H7 (cell line): ENCODE measurements at regions not wholly inside any gene's neighbourhood (a gene's known extent, or its start where the extent isn't known, plus 50 kb on each side); places are given as distances from the start of the nearest gene placed in this dataset.
"Not testable (repeated sequence)": the region's sequence is repeated elsewhere in the genome, so short reads cannot be mapped to it uniquely, and the experiment has no call there.

Experiments used
- DNase-seq: peaks from one replicate; pipeline ENCODE4 v3.0.0; 2012
- H3K27me3 ChIP-seq: 2 replicates; pipeline ENCODE4 v1.6.0; 2011; ENCODE audit warnings: mild to moderate bottlenecking, low read length; ENCODE audit not compliant: control insufficient read depth, insufficient read depth
- H3K36me3 ChIP-seq: replicated peaks from 2 replicates; pipeline ENCODE4 v1.5.1; 2011; ENCODE audit warnings: low read length; ENCODE audit not compliant: control insufficient read depth, insufficient read depth
- H3K4me3 ChIP-seq: 2 replicates; pipeline ENCODE4 v1.5.1; 2011; ENCODE audit warnings: low read depth, mild to moderate bottlenecking, control low read depth, low read length, moderate library complexity; ENCODE audit not compliant: insufficient read depth

DNA sequence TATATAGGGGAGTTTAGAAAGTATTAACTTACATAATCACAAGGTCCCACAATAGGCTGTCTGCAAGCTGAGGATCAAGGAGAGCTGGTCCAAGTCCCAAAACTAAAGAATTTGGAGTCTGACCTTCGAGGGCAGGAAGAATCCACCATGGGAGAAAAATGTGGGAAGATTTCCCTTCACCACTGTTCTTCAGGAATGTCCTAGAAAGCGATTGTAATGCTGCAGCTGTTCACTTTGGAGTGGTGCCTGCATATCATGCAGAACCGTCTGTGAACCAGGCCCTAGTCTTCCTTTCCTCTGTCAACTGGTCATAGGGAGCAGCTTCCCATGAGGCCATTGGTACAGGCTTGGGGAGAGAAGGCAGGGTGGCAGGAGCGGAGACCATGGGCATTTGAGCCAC lies 497.9 kb upstream of the ARPP21 start:
- Histone ChIP-seq H3K36me3 (no peaks in the 10 kb centered on the region), H3K27me3 (no peaks in the 10 kb centered on the region), H3K4me3 (no peak overlapping the region)
- DNase-seq = no peak

GRCh38 chr3:35144011-35144410 lies 495.3 kb upstream of the ARPP21 start:
- Histone ChIP-seq H3K4me3 (no peak overlapping the region), H3K36me3 (no peaks in the 10 kb centered on the region), H3K27me3 (no peaks in the 10 kb centered on the region)
- no peak for DNase-seq

GRCh38 chr3:35146256-35147035 lies 492.9 kb upstream of the ARPP21 start:
- not testable (repeated sequence) for H3K36me3 ChIP-seq, H3K4me3 ChIP-seq, DNase-seq, H3K27me3 ChIP-seq

DNA sequence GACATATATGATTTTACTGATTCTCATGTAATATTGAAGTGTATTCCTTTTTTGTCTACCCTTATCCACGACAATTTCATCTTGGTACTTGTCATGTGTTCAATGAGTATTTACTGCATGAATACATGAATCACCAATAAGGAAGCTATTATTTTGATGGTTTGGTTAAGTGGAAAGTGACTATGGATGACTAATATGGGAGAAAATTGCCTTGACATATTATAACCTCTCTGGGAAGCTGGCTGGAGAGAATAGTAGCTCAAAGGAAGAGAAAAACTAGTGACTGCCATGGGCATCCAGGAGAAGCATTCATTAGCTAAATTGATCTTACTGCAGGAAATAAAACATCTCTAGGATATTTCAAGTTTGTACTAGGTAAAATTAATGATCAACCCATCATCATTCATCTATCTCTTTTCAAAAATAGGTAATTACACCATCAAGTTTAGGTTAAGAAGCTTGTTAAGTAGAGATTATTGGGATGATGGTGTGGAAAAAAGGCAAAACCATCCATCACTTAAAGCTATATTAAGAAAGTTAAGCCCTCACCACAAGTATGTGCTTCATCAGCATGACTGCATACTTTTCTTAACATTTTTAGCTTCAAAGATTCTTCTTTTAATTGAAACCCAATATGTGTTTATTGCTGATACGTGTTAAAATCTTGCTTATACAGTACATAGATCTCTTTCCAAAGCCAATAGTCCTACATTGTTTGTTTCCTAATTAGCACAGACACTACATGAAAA lies 455.2 kb upstream of the ARPP21 start:
- DNase-seq = no peak
- Histone ChIP-seq H3K36me3 (no peaks in the 10 kb centered on the region), H3K4me3 (no peak overlapping the region), H3K27me3 (no peaks in the 10 kb centered on the region)

DNA sequence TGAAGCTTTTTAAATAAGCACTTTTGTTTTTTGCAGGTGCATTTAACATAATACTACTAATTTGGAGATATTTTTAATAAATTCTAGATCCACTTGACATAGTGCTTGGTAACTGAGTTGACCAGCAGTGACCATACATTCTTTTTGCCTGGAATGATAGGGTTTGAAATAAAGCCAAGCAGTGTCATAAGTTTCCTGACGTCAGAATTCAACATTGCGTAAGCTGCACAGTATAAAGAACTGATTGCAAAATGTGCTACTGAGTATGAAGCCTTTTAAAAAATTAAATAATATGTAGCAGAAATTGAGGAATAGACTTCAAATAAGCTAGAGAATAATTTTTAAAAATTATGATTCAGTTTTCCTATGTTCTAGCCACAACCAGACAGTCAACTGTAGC lies 454.6 kb upstream of the ARPP21 start:
- DNase-seq = no peak
- Histone ChIP-seq H3K36me3 (no peaks in the 10 kb centered on the region), H3K4me3 (no peak overlapping the region), H3K27me3 (no peaks in the 10 kb centered on the region)

DNA sequence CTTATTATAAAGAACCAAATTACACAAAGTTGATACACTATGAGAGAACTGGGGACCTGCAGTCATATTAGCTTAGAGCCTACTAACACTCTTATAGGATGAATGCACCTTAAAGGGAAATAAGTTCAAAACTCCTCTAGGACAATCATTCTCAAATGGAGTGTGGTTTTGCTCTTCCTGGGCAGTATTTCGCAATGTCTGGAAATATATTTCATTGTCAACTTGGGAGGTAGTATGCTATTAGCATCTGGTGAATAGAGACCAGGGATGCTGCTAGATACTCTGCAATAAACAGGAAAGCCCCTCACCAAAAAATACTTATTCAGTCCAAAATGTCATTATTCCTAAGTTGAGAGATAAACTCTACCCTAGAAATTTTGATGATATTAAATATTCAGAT lies 451.4 kb upstream of the ARPP21 start:
- no peaks in the 10 kb centered on the region for H3K27me3 ChIP-seq
- no peak for DNase-seq
- H3K4me3 ChIP-seq = no peak overlapping the region
- no peaks in the 10 kb centered on the region for H3K36me3 ChIP-seq

- Histone ChIP-seq H3K4me3 (no peak overlapping the region), H3K27me3 (no peaks in the 10 kb centered on the region), H3K36me3 (no peaks in the 10 kb centered on the region)
- DNase-seq = no peak
Observed at GRCh38 chr3:35194666-35195065, 444.7 kb upstream of the ARPP21 start.

GRCh38 chr3:35198857-35199256 lies 440.5 kb upstream of the ARPP21 start:
- Histone ChIP-seq H3K27me3 (no peaks in the 10 kb centered on the region), H3K4me3 (no peak overlapping the region), H3K36me3 (no peaks in the 10 kb centered on the region)
- DNase-seq = no peak

GRCh38 chr3:35200056-35200455 lies 439.3 kb upstream of the ARPP21 start:
- no peaks in the 10 kb centered on the region for H3K27me3 ChIP-seq
- no peak for DNase-seq
- H3K36me3 ChIP-seq = no peaks in the 10 kb centered on the region
- no peak overlapping the region for H3K4me3 ChIP-seq

GRCh38 chr3:35201211-35201610 lies 438.1 kb upstream of the ARPP21 start:
- no peak overlapping the region for H3K4me3 ChIP-seq
- DNase-seq = no peak

DNA sequence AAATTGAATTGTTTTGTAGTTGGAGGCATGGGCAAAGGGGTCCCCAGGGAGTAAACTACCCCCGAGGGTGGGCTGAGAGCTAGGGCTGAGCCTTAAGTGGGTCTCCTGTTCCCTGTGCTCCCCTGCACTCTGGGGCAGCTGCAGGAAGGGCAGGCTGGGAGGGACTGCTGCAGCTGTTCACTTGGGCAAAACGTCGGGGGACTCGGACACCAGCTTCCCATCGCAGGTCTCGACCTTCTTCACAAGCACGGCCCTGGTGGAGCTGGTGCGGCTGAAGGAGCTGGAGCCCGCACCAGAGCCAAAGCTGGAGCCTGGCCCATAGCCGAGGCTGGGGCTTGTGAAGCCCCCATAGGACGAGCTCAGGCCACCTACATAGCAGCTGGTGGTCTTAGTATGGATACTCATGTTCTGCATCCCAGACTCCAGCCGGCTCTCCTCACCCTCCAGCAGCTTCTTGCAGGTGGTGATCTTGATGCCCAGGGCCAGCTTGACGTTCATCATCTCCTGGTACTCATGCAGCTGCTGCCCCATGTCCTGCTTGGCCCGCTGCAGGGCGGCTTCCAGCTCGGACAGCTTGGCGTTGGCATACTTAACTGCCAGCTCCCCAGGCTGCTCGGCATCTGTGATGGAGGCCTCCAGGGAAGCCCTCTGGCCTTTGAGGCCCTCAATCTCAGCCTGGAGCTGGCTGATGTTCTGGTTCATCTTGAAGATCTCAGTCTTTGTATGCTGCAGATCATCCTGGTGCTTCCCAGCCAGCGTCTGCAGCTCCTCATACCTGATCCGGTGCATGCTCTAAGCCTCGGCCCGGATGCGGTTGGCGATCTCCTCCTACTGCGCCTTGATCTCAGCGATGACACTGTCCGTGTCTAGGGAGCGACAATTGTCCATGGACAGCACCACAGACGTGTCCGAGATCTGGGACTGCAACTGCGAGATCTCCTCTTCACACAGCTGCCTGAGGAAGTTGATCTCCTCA lies 423.5 kb upstream of the ARPP21 start:
- no peaks in the 10 kb centered on the region for H3K36me3 ChIP-seq
- no peak for DNase-seq
- H3K4me3 ChIP-seq = no peak overlapping the region
- no peaks in the 10 kb centered on the region for H3K27me3 ChIP-seq

More at GRCh38 chr3:35201211-35201610, 438.1 kb upstream of the ARPP21 start:
- H3K36me3 ChIP-seq = no peaks in the 10 kb centered on the region
- no peaks in the 10 kb centered on the region for H3K27me3 ChIP-seq

DNA sequence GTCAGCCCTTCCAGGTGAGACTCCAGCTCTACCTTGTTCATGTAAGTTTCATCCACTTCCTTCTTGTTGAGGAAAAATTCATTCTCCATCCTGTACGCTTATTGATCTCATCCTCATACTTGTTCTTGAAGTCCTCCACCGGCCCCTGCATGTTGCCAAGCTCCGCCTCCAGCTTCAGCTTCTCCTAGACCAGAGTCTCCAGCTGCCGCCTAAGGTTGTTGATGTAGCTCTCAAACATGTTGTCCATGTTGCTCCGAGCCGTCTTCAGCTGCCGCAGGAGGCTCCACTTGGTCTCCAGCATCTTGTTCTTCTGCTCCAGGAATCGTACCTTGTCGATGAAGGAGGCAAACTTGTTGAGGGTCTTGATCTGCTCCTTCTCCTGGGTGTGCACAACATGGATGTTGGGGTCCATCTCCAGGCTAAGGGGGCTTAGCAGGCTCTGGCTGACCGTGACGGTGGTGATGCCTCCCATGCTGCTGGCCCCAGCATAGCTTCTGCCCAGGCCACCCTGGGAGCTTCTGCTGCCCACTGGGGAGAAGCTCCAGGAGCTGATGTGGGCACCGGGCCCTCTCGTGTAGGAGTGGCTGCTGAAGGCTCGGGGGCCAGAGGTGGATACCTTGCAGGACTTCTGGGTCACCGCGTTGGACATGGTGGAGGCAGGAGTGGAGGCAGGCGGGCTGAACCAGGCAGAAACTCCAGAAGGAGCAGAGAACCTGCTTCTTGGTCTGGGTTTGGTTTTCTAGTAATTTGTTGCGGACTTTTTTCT lies 422.6 kb upstream of the ARPP21 start:
- no peak overlapping the region for H3K4me3 ChIP-seq
- no peaks in the 10 kb centered on the region for H3K27me3 ChIP-seq
- no peaks in the 10 kb centered on the region for H3K36me3 ChIP-seq
- DNase-seq = no peak

- Histone ChIP-seq H3K36me3 (no peaks in the 10 kb centered on the region), H3K4me3 (no peak overlapping the region), H3K27me3 (no peaks in the 10 kb centered on the region)
- no peak for DNase-seq
Observed at GRCh38 chr3:35223632-35224394, 415.5 kb upstream of the ARPP21 start.
